IPS-NIHi11 (cell line): ENCODE measurements at regions not wholly inside any gene's neighbourhood (a gene's known extent, or its start where the extent isn't known, plus 50 kb on each side); places are given as distances from the start of the nearest gene placed in this dataset.

Experiments used
- DNase-seq: peaks from one replicate; pipeline ENCODE4 v3.0.0; 2012; ENCODE audit warnings: mixed read lengths, low spot score

DNA sequence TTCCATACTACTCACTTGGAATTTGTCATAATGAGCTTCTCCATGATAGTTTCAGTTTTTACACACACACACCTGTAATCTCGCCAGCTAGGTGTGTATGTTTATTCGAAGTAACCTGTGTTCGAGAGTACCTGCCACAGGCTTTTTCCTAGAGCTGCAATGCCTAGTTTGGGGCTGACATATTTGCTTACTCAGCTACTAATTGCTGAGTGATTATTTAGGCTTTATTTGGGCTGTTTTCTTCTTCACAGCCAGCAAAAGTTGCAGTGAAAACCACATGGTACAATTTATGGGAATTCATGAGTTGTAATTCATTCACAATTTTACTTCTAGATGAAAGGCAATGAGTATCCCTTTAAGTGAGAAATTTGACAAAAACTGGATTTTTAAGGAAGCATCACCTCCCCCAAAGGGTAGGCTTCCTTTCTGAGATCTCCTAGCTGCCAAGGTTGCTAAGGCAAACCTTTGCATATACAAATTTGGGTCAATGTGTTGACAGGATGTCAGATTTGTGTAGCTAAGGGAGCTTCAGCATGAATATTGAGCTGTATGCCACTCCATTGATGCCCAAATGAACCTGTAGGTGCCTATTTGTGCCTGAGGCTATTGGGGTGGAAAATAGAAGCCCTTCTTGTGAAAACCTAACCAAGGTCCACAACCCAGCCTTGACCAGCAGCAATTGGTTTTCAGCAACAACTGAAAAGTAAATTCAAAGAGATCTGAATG is 108.7 kb upstream of the OTX2 start:
- DNase-seq, result peak; percentile 52

DNA sequence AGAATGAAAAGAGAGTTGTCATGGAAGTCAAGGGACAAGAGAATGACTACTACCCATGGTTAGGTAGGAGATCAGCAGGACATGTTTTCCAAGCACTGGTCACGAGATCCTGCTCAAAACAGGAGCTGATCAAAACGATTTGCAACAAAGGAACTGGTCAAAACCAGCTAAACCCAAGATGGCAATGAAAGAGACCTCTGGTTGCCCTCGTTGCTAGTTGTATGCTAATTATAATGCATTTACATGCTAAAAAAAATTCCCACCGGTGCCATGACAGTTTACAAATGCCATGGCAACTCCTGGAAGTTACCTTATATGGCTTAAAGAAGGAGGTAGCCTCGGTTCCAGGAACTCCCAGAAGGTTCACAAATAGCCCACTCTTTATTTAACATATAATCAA is 95.0 kb upstream of the OTX2 start:
- peak; percentile 31 for DNase-seq

DNA sequence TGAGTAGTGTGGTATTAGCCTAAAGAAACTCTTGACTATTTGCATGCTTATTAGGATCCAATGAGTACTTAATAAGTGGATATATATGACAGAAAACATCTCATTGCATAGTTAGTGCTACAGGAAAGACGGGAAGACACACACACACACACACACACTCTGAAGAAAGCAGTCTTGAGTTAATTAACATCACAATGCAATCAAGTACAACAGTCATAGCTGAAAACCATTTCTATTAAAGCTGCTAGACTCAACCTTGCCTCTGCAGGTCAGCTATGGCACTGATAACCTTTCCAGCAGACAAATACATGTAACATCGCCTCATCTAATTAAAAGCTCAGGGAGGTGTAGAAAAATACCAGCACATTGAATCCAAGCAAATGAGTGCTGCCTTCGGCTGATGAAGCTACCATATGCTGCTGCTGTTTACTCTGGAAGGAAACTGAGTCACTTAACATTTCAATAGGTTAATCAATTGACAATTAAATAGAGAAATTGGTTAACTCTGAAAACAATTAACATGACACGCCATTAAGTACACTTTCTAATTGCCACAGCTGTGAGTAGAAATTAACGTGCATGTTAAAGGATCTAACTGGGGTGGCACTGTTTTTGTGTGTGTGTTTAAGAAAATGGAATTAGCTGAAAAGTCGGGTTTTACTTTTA is 93.2 kb upstream of the OTX2 start:
- no peak for DNase-seq

DNA sequence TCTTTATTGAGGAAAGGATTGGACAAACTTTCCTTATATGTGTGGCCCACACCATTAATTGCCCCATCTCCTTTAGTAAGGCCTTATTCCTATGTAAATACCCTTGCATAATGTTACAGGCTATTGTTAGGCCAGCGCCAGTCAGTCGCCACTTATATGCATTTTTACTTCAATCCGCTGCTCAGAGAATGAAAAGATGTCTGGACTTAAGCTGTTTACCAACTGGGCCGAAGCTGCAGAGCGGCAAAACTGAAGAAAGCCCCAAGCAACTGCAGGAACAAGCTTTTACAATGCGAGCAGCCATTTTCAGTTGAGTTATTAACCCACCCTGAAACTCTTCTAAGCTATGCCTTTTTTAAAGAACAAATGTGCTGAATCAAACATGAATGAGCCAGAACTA is 92.1 kb upstream of the OTX2 start:
- DNase-seq, result no peak

DNA sequence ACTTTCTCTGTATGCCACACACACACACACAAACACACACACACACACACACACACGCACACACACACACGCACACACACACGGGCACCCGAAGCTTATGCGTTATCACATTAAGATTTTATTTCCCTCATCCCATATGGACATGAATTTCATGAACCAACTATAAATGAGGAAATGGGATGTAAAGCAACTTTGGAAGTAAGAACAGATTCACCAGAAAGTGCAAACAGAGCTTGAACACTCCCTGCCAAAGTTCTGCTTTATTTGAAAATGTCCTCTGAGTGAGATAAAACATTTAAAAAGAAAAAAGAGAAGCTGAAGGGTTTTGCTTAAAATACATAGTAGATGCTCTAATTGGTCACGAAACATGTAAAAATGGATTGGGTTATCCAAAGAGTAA is 90.4 kb upstream of the OTX2 start:
- no peak for DNase-seq

DNA sequence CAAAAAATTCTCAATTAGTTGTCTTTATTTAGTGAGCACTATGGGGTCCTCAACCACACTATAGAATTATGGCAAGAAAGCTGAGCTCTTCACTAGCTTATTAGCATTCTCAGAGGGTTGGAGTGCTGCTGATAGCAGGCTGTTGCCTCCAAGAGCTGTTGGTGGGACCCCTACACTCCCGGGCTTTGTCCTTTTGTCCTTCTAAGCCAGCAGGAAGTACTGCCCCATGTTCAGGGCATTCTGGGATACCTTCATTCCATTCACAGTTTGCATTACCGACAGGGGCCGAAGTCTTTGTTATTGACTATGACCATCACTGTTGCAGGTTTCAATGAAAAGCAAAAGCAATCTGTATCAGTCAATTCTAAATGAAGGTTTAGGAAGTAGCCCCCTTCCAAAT is 89.5 kb upstream of the OTX2 start:
- DNase-seq, result peak; percentile 30

DNA sequence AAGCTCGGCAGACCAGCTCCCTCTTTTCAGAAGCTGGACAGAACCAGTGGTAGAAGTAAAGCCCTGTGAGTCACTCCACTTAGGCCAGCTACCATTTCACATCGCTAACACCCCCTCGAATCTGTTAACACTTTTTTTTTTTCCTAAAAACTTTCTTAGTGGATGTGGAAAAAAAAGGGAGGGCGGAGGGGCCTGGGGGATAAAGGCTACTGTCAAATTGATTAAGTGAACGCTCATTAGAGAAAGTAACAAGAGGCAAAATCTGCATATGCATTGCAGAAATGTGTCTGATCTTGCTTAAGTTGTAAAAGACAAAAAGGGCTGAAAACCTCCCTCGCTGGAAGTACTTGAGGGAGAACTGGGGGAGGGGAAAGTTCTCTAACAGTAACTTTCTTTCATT is 86.6 kb upstream of the OTX2 start:
- DNase-seq, result no peak

DNA sequence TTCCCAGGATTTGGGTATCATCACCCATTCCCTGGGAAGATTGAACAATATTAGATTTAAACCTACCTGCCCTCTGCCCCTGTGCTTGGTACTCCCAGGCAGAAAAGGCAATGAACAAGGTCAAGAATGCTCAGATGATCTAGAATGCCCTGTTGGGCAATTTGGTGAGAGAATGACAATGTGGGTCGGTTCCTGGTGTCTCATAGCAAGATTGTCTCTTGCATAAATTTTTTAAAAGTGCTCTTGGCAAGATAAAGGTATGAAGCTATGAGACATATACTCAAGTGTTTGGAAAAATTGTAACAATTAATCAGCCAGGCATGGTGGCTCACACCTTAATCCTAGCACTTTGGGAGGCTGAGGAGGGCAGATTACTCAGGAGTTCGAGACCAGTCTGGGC is 86.0 kb upstream of the OTX2 start:
- no peak for DNase-seq

DNA sequence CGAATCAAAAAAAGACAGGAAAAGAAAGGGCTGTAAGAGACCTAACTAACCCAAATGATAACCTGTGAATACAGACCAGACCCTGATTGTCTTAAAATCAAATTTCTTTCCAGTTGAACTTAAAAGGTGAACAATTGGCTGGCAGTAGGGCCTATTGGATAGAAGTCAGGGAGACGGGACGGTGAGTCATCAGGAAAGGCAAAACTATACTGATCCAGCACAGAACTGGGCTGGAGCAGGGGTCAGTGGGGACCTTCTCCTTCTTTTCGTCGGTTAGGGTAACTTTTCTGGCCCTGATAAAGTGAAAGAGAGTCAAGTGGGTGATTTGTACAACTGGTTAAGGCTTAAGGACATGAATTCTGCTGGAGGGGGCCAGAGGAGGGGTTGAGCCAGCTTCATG is 84.9 kb upstream of the OTX2 start:
- peak; percentile 50 for DNase-seq

DNA sequence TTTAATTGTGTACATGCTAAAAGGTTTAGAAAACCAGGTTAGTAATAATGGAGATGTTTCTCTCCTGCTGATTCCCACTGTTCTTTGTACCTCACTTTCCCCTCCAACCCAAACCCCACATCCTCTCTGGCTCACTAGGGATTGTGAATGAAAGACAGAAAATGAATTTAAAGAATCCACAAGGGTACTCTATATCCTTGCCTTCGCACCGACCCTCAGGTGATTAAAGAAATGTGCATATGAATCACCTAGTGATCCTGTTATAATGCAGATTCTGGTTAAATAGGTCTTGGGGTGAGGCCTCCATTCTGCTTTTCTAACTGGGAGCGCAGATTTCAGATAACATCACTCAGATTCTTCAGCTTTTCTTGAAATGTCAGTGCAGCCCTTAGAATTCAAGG is 84.3 kb upstream of the OTX2 start:
- DNase-seq, result peak; percentile 72

DNA sequence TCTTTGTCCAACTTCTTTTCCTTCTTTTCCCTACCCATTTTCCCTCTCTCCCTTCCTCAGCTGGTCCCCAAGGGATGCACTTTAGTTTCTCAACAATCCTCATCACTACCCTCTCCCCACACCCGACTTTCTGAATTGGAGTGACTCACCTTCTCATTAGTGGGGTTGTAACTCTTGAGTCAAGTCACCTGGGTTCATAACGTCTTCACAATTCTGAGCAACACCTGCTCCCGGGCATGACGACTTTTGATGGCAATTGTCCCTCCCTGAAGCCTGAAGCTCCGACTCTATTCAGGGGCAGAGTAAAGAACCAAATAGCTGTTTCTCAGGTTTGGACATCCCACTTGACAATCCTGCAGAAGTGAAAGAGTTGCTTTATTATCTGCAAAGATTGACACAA is 82.7 kb upstream of the OTX2 start:
- DNase-seq, result no peak

DNA sequence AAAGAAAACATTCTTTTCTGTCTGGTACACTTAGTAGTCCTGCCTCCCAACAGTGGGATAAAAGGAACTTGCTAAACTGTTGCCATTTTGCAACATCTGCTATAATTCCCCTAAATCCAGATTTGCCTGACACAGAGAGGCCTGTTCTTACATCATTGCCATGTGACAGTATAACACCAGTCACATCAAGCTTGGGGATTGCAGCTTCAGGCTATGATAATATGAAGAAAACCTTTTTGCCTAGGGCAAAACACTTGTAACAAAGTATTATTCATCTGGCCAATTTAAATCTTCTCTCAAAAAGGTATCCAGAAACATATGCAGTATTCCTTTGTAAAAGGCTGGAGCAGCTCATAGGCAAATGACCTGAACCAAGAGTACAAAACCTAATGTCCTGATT is 80.9 kb upstream of the OTX2 start:
- no peak for DNase-seq

DNA sequence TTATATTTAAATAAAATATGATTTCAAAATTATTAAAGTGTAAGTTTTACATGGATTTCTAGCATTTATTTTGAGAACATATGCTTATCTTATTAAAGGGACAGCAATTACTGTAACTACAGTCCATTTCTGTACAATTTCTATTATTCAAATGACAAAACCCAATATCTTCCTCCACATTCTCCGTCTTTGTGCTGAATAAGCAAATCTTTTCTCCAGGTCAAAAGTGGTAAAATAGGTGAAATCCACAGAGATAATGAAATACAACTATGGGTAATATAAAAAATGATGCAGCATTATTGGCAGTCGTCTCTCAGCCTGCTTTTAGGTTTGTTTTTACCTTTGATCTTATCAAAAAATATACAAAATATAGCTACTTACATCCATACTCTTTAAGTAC is 79.4 kb upstream of the OTX2 start:
- DNase-seq, result no peak

DNA sequence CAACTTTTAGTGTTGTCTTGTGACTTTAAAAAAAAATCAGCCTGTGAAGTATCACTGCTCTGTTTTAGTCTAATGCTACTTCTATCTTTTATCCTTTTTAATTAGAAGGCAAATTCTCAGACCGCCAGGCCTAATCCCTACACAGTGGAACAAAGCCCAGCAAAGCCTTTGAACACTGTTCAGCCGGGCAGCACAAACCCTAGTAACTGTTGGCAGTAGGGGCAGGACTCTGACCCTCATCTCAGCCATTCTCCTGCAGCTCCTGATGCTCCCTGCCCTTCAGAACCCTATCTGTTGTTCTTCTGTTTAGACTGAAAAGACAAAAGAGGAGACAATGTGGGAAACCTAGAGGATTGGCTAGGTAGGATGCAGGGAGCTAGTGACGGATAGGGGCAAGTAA is 78.0 kb upstream of the OTX2 start:
- DNase-seq, result no peak

DNA sequence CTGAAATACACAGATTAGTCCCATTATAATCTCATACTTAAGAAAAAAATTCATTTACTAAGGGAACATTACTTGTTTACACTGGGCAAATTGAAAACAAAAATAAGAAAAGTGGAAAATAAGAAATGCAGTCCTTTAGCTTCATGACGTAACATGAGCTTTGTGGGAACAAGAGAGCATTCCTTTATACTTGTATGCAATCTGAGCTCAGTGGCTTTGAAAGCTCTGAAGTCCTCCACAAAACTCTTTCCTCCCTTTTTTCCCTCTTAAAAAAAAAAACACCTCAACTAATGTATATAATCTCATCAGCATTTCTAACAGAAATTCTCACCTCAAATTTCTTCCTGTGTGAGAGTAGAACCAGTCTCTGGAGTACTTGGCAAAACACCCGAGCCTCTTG is 76.9 kb upstream of the OTX2 start:
- DNase-seq, result no peak

DNA sequence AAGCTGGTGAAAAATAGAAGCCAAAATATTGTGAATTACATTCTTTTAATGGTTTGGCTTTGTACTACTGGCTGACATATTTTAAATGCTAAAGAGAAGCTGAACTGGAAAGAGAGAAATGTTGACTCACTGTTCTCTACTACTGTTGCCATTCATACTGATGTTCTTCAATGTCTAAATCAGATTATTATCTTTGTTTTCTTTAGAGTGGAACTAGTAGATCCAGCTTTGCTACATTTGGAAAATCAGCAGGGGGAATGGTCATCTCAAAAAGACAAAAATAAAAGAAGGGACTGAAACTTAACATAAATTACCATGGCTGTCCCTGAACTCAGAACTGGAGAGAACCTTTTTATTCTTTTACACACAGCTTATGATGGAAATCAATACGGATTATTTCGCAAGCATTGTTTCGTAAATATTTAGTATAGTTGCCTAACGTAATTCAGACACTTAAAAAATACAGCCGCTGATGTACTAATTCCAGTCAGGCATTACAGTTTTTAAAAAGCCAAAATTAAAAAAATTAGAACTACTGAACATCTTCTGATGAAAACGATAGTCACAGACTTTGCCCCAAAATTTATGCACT is 76.3 kb upstream of the OTX2 start:
- no peak for DNase-seq

DNA sequence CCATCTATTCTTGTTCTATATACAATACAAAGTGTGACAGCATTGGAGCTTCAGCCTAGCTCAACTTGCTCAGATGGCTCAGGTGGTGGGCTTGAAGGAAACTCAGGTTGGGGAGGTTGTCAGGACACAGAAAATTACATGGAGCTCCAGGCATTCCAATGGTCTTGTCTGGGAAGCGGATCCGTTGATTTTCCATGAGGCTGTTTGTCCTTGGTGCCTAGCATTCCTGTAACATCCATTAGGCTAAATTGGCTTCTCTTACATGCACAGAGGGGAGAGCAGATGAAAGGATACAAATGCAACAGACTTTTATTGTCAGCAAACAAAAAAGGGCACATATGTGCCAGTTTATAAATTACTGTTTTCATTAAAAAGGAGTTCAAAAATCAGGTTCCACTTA is 75.5 kb upstream of the OTX2 start:
- no peak for DNase-seq

DNA sequence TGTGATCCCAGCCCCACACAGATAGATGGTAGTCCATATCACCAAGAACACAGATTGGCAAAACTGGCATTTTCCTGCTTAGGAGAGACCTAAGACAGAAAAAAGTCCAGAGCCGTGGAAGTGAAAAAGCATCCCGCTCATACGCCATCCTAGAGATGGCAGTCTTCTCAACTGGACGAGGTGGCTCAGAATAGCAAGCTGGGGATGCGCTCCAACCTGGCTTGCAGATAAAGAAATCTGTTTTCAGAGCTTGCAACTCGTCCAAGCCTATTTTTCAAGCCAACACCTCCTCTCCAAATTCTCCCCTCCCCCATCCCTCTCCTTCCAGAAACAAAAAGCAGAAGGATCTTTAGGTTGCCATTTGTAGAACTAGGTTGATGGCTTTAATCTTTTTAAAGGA is 74.3 kb upstream of the OTX2 start:
- no peak for DNase-seq

DNA sequence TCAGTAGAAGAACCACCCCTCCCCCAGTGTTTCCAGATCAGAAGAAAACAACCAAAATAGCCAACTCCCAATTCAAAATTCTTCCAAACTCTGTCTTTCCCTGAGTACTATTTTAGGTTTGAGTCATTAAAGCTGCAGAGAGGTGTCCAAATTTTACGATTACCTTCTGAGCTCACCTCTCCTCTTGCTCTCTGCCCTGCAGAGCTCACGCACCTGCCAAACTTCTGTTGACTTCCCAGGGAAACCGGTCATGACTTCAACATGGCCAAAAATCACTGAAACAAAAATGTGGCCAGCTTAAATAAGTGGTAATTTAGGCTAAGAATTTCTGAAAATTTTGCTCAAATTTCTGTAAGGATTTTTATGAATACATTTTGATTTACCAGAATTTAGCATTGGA is 70.9 kb upstream of the OTX2 start:
- DNase-seq, result no peak

DNA sequence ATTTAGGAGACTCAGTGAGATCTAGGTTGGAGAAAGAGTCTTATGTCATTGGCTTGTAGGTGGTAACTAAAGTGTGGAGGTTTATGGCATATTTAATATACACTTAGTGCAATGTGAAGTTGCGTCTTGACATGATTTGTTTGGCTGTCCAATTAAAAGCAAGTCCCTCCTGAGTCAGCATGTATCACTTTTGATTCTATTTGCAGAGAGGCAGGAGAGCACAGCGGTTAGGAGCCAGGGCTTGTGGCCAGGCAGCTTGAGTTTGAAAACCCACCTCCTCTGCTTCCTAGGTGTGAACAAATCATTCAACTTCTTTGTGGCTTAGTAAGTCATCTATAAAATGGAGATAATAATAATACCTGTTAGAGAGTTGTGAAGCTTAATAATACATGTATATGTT is 68.5 kb upstream of the OTX2 start:
- no peak for DNase-seq

DNA sequence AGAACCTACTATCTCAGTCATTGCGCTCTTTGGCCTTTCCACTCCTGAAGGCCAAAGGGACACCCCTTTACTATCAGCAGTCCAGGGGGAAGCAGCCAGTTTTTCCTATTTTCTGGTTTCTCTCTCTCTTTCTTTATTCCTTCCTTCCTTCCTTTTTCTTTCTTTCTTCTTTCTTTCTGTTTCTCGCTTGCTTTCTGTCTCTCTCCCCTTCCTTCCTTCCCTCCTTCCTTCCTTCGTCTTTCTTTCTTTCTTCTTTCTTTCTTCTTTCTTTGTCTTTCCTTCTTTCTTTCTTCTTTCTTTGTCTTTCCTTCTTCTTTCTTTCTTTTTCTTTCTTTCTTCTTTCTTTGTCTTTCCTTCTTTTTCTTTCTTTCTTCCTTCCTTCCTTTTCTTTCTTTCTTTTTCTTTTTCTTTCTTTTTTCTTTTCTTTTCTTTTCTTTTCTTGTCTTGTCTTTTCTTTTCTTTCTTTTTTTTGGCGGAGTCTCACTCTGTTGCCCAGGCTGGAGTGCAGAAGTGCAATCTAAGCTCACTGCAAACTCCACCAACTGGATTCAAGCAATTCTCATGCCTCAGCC is 64.9 kb upstream of the OTX2 start:
- DNase-seq, result no peak

DNA sequence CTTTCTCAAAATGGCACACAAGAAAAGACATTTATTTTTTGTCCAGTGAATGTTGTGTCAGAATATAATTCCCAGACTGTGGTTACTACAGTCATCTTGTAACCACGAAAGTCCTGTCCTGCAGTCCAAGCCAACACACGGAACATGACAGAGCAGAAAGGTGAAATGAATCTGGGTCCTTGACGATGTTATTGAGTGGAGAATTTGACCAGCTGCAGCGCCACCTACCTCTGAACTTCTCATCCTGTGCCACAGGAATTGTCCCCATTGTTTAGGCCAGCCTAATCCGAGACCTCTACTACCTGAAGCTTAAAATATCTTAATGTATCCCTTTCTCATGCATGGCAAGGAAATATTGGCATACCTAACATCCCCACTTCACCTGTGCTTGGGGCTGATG is 64.1 kb upstream of the OTX2 start:
- DNase-seq, result peak; percentile 72

DNA sequence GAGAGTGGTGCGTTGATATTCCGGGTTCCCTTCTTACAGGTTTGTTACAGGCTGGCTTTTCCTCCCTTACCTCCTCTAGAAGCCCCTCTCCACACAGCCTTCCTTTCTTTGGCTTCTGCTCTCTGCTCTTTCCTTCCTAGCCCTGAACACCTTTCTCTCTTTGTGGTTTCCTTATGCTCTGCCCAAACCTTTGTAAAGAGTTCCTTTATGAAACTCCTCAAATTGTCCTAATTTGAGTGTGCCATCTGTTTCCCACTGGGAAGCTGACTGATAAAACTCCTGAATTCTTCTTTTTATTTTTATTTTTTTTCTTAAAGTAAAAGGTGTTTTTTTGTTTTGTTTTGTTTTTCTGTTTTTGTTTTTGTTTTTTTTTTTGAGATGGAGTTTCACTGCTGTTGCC is 60.1 kb upstream of the OTX2 start:
- no peak for DNase-seq

DNA sequence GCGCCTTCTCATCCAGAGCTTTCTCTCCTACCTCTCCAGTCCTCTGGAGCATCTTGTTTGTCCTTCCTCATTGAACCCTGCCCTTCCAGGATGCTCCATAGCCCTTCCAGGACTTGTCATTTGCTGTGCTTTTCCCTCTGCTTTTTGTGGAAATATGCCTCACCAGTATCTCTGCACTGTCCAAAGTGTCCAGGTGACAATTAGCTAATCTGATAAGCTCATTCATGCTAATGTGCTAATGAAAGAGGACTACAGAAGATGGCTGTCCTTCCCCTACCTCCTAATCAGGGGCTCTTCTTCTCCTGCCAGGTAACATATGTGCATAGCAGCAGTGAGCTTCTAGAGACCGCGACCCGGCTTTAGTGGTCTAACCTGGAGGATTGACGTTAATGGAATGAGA is 58.4 kb upstream of the OTX2 start:
- no peak for DNase-seq
